Prostate gland (tissue), 2 donors: ENCODE measurements at regions not wholly inside any gene's neighbourhood (a gene's known extent, or its start where the extent isn't known, plus 50 kb on each side); places are given as distances from the start of the nearest gene placed in this dataset.

Source experiments
- DNase-seq: peaks from one replicate; pipeline ENCODE4 v3.0.0-alpha.2; 2019; ENCODE audit warnings: low spot score
- H3K27ac ChIP-seq, 2 donors: fragments of 200-600 bp; sonication (generic); 2 replicates each; pipeline ENCODE4 v1.5.1; 2017 to 2019
- H3K27me3 ChIP-seq: fragments of 200-600 bp; sonication (generic); replicated peaks from 2 replicates; pipeline ENCODE4 v1.5.1; 2019; ENCODE audit not compliant: insufficient read depth
- H3K36me3 ChIP-seq, 2 donors: fragments of 200-600 bp; sonication (generic); 1 replicate in 1 of 2; 2 replicates in 1 of 2; pipeline versions ENCODE4 v1.5.1 to v1.8.1; 2017 to 2019
- H3K4me1 ChIP-seq: fragments of 200-600 bp; sonication (generic); replicated peaks from 2 replicates; pipeline ENCODE4 v1.5.1; 2019
- H3K4me3 ChIP-seq, 2 donors: fragments of 200-600 bp; sonication (generic); 2 replicates each; pipeline ENCODE4 v1.5.1; 2017 to 2019
- H3K9me3 ChIP-seq: fragments of 200-600 bp; sonication (generic); 2 replicates; pipeline ENCODE4 v1.5.1; 2017
- POLR2A ChIP-seq: fragments of 450-650 bp; IDR thresholded peaks from one replicate; pipeline ENCODE4 v1.6.1; 2016; ENCODE audit warnings: antibody characterized with exemption, mild to moderate bottlenecking
- POLR2AphosphoS5 ChIP-seq: sonication (generic); formaldehyde crosslinking; IDR thresholded peaks from one replicate; pipeline ENCODE4 v1.6.1; 2017; ENCODE audit warnings: antibody characterized with exemption
- WGBS: methylation state at CpG from one replicate; pipeline ENCODE4 v1.1.5; 2018; 5-methylcytosine and 5-hydroxymethylcytosine counted together
- intact Hi-C: fragments of 100-400 bp; cut with DNase I; formaldehyde crosslinking; loops from one replicate; pipeline ENCODE4 v1.14.2; 2022
- TF ChIP-seq, protein P1 (sequence below), 4 experiments: fragments of 200-600 bp in 2 of 4; fragments of 450-650 bp in 2 of 4; sonication (generic) in 2 of 4; IDR thresholded peaks; 1 replicate in 3 of 4; 2 replicates in 1 of 4; pipeline ENCODE4 v1.5.1; 2016 to 2019; ENCODE audit warnings: antibody characterized with exemption in 4 of 4, mild to moderate bottlenecking in 2 of 4, moderate library complexity in 2 of 4

DNA sequence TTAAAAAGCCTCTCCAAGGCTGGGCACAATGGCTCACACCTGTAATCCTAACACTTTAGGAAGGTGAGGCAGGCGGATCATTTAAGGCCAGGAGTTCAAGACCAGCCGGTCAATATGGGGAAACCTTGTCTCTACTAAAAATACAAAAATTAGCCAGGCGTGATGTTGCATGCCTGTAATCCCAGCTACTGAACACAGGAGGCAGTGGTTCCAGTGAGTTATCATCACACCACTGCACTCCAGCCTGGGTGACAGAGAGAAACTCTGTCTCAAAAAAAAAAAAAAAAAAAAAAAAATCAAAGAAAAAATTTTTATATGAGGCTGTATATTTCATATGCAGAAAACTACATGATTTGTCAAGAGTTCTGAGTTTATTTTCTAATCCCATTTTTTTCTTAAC, 1107.1 kb upstream of the TMPRSS15 start:
- Histone ChIP-seq H3K9me3 (no peaks in the 10 kb centered on the region), H3K27ac (no peak overlapping the region), H3K4me3 (no peak overlapping the region), H3K27me3 (no peaks in the 10 kb centered on the region), H3K36me3 (no peaks in the 10 kb centered on the region), H3K4me1 (no peaks in the 10 kb centered on the region)
- no peak for TF ChIP-seq POLR2AphosphoS5
- TF ChIP-seq, protein P1, sequence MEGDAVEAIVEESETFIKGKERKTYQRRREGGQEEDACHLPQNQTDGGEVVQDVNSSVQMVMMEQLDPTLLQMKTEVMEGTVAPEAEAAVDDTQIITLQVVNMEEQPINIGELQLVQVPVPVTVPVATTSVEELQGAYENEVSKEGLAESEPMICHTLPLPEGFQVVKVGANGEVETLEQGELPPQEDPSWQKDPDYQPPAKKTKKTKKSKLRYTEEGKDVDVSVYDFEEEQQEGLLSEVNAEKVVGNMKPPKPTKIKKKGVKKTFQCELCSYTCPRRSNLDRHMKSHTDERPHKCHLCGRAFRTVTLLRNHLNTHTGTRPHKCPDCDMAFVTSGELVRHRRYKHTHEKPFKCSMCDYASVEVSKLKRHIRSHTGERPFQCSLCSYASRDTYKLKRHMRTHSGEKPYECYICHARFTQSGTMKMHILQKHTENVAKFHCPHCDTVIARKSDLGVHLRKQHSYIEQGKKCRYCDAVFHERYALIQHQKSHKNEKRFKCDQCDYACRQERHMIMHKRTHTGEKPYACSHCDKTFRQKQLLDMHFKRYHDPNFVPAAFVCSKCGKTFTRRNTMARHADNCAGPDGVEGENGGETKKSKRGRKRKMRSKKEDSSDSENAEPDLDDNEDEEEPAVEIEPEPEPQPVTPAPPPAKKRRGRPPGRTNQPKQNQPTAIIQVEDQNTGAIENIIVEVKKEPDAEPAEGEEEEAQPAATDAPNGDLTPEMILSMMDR (IDR thresholded peaks at IDR 0.05): no peak
- no peak for TF ChIP-seq POLR2A
- DNase-seq: no peak
- 88% methylated on average over 3 of the region's 3 CpGs for WGBS
- intact Hi-C loops: no loop called here

DNA sequence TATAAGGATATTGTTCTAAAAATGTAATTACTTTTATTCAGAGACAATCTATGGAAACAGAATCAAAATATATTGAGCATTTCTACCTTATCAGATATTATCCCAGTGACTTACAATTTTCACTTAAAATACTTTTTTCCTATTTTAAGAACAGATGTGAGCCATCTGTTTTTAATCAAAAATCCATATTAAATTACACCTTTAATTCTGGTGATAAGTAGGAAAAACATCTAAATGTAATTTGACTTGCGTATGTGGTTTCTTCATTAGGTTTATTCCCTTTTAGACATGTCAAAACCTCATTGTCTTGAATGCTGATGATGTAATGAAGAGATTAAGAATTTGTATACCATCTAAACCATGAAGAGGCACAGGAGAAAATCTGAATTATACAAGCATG, 1118.8 kb upstream of the TMPRSS15 start:
- Histone ChIP-seq H3K27me3 (no peaks in the 10 kb centered on the region), H3K27ac (no peak overlapping the region), H3K4me3 (no peak overlapping the region), H3K4me1 (no peaks in the 10 kb centered on the region), H3K9me3 (no peaks in the 10 kb centered on the region), H3K36me3 (no peaks in the 10 kb centered on the region)
- DNase-seq: no peak
- intact Hi-C loops: no loop called here
- WGBS: 30% methylated on average over 1 of the region's 1 CpG
- TF ChIP-seq, protein P1 (IDR thresholded peaks at IDR 0.05): no peak
- TF ChIP-seq POLR2AphosphoS5: no peak
- no peak for TF ChIP-seq POLR2A

DNA sequence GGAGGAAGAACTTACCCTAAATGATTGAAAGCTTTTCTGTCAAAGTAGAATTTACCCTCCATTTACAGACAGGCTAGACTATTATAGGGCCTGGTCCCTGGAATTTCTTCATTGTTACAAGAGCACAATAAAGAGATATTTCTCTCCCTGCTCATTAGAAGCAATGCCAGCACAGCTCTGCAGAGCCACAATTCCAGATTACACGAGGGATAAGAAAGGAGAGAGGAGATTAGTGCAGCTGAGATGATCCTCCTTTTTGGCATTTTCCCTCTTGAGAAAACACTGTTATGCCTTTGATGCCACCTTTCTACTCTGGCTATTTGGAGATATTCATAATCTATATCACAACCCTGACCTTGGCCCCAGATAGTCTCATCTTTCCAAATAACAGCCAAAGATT, 1119.5 kb upstream of the TMPRSS15 start:
- H3K9me3 ChIP-seq: no peaks in the 10 kb centered on the region
- no peak for DNase-seq
- H3K4me1 ChIP-seq: no peaks in the 10 kb centered on the region
- TF ChIP-seq POLR2A: no peak
- TF ChIP-seq, protein P1 (IDR thresholded peaks at IDR 0.05): no peak
- no peak for TF ChIP-seq POLR2AphosphoS5
- no peak overlapping the region for H3K4me3 ChIP-seq
- no peaks in the 10 kb centered on the region for H3K27me3 ChIP-seq
- no peak overlapping the region for H3K27ac ChIP-seq
- intact Hi-C loops: no loop called here
- no peaks in the 10 kb centered on the region for H3K36me3 ChIP-seq
- 39% methylated on average over 1 of the region's 1 CpG for WGBS

DNA sequence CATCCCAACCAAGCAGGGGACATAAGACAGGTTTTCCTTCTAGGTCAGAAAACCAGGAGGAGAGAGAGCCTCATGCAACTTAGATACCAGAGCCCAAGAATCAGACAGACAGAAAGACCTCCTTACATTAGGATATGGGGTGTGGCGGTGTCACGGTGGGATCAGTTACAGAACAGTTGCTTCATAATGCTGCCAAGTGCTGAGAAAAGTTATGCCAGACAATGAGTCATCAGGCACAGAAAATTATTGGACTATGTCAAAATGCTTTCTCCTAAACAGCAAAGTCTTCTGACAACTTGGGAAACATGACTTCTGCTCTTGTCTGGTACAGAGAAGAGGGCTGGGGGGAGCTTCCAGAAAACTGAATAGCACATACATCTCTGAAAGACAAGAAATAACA, 1120.2 kb upstream of the TMPRSS15 start:
- intact Hi-C loops: no loop called here
- H3K36me3 ChIP-seq: no peaks in the 10 kb centered on the region
- no peak for DNase-seq
- 59% methylated on average over 2 of the region's 2 CpGs for WGBS
- no peaks in the 10 kb centered on the region for H3K27me3 ChIP-seq
- TF ChIP-seq POLR2A: no peak
- TF ChIP-seq POLR2AphosphoS5: no peak
- TF ChIP-seq, protein P1 (IDR thresholded peaks at IDR 0.05): no peak
- no peak overlapping the region for H3K4me3 ChIP-seq
- no peaks in the 10 kb centered on the region for H3K4me1 ChIP-seq
- H3K9me3 ChIP-seq: no peaks in the 10 kb centered on the region
- no peak overlapping the region for H3K27ac ChIP-seq

DNA sequence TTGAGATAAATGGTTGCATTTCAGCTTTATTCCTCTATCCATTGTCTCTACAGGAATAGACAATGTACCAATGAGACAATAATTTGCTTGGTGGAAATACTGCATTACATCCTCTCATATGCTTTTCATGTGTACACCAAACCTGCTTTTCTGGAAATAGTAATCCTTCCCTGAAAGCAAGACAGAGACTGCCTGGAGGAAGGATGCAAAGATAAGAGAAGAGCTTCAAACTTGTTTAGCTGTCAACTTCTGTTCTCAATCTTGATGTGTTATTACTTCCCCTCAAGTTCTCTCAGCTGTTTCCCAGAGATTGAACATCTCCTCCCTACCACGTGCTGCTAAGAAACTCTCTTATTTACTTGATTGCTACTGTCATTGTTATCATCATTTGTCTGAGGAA, 1125.4 kb upstream of the TMPRSS15 start:
- no peak for DNase-seq
- WGBS: 47% methylated on average over 1 of the region's 1 CpG
- H3K27ac ChIP-seq: no peak overlapping the region
- H3K4me1 ChIP-seq: no peaks in the 10 kb centered on the region
- no peak overlapping the region for H3K4me3 ChIP-seq
- intact Hi-C loops: no loop called here
- no peaks in the 10 kb centered on the region for H3K36me3 ChIP-seq
- no peaks in the 10 kb centered on the region for H3K9me3 ChIP-seq
- H3K27me3 ChIP-seq: no peaks in the 10 kb centered on the region
- TF ChIP-seq, protein P1 (IDR thresholded peaks at IDR 0.05): no peak
- TF ChIP-seq POLR2AphosphoS5 (no peak), POLR2A (no peak)
